ENCODE measurements at regions not wholly inside any gene's neighbourhood (a gene's known extent, or its start where the extent isn't known, plus 50 kb on each side); places are given as distances from the start of the nearest gene placed in this dataset.

DNA sequence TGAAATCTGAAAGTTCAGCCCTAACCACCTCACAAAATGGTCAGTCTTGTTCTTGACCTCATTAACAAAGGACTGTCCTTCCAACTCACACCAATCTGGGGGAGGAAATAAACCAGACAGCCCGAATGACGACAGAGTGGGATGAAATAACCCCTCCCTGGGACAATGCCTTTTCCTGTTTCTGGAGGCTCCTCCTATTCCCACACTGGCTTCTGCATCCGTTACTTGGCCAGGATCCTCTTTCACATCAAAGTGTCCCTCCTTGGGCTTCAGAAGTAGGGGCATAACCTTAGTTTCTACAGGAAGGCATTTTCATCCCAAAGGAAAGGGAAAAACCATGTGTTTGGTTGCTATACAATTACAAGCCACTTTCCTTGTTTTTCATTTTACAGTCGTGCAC is 59.8 kb upstream of the RPL34 start:
- TF ChIP-seq TARDBP (IDR thresholded peaks at IDR 0.05) (no peak), BHLHE40 (IDR thresholded peaks at IDR 0.05; ENCODE audit: borderline replicate concordance) (no peak), FOXM1 (IDR thresholded peaks at IDR 0.05; ENCODE audit: borderline replicate concordance) (no peak), ARNT (IDR thresholded peaks at IDR 0.05) (no peak)
